ENCODE measurements at regions not wholly inside any gene's neighbourhood (a gene's known extent, or its start where the extent isn't known, plus 50 kb on each side); places are given as distances from the start of the nearest gene placed in this dataset.

- ATAC-seq (ENCODE audit: insufficient read depth, low FRiP score) (no peak), DNase-seq (no peak)
- H3K4me1 ChIP-seq (ENCODE audit: control insufficient read depth in 5 of 5, insufficient read depth in 5 of 5, low read length in 5 of 5) = no peaks in the 10 kb centered on the region
- H3K9ac ChIP-seq (ENCODE audit: insufficient read depth in 1 of 2, low read length in 2 of 2) = no peak overlapping the region
- TF ChIP-seq CTCF (IDR thresholded peaks at IDR 0.05; ENCODE audit: control extremely low read depth, extremely low read depth) = no peak
- H3K27ac ChIP-seq (ENCODE audit: low read depth in 1 of 2, low read length in 1 of 2) = no peak overlapping the region
- H3K9me3 ChIP-seq (ENCODE audit: control insufficient read depth in 4 of 4, insufficient read depth in 3 of 4, low read length in 3 of 4) = no peaks in the 10 kb centered on the region
- H3K4me3 ChIP-seq = no peak overlapping the region
- 89 to 95% methylated on average over 5 of the region's 5 CpGs for WGBS, 2 donors
- H3K36me3 ChIP-seq (ENCODE audit: control insufficient read depth in 4 of 4, insufficient read depth in 4 of 4, low read length in 4 of 4) = no peaks in the 10 kb centered on the region
- H3K27me3 ChIP-seq (ENCODE audit: control insufficient read depth in 3 of 3, insufficient read depth in 3 of 3, low read length in 2 of 3) = no peaks in the 10 kb centered on the region
Measured at GRCh38 chr5:13179407-13180087, 764.9 kb downstream of the DNAH5 start.

GRCh38 chr5:13143630-13144029, 800.9 kb downstream of the DNAH5 start:
- H3K4me3 ChIP-seq = no peak overlapping the region
- no peaks in the 10 kb centered on the region for H3K36me3 ChIP-seq (ENCODE audit: control insufficient read depth in 4 of 4, insufficient read depth in 4 of 4, low read length in 4 of 4)
- H3K9me3 ChIP-seq (ENCODE audit: control insufficient read depth in 4 of 4, insufficient read depth in 3 of 4, low read length in 3 of 4) = peaks cover 0 to 2% (median 0%) of the 10 kb centered on the region in 4 donors
- ATAC-seq (ENCODE audit: insufficient read depth, low FRiP score) = no peak
- H3K9ac ChIP-seq (ENCODE audit: insufficient read depth in 1 of 2, low read length in 2 of 2) = no peak overlapping the region
- H3K27me3 ChIP-seq (ENCODE audit: control insufficient read depth in 3 of 3, insufficient read depth in 3 of 3, low read length in 2 of 3) = no peaks in the 10 kb centered on the region
- WGBS, 2 donors = 81% methylated on average over 1 of the region's 1 CpG
- no peaks in the 10 kb centered on the region for H3K4me1 ChIP-seq (ENCODE audit: control insufficient read depth in 5 of 5, insufficient read depth in 5 of 5, low read length in 5 of 5)
- no peak overlapping the region for H3K27ac ChIP-seq (ENCODE audit: low read depth in 1 of 2, low read length in 1 of 2)
- no peak for TF ChIP-seq CTCF (IDR thresholded peaks at IDR 0.05; ENCODE audit: control extremely low read depth, extremely low read depth)
- no peak for DNase-seq

- peaks cover 0 to 2% (median 0%) of the 10 kb centered on the region in 4 donors for H3K9me3 ChIP-seq (ENCODE audit: control insufficient read depth in 4 of 4, insufficient read depth in 3 of 4, low read length in 3 of 4)
- no peak overlapping the region for H3K27ac ChIP-seq (ENCODE audit: low read depth in 1 of 2, low read length in 1 of 2)
- H3K4me1 ChIP-seq (ENCODE audit: control insufficient read depth in 5 of 5, insufficient read depth in 5 of 5, low read length in 5 of 5) = no peaks in the 10 kb centered on the region
- DNase-seq (no peak), ATAC-seq (ENCODE audit: insufficient read depth, low FRiP score) (no peak)
- H3K4me3 ChIP-seq = no peak overlapping the region
- H3K36me3 ChIP-seq (ENCODE audit: control insufficient read depth in 4 of 4, insufficient read depth in 4 of 4, low read length in 4 of 4) = no peaks in the 10 kb centered on the region
- no peak overlapping the region for H3K9ac ChIP-seq (ENCODE audit: insufficient read depth in 1 of 2, low read length in 2 of 2)
- no peaks in the 10 kb centered on the region for H3K27me3 ChIP-seq (ENCODE audit: control insufficient read depth in 3 of 3, insufficient read depth in 3 of 3, low read length in 2 of 3)
- no peak for TF ChIP-seq CTCF (IDR thresholded peaks at IDR 0.05; ENCODE audit: control extremely low read depth, extremely low read depth)
Measured at GRCh38 chr5:13143214-13143613, 801.3 kb downstream of the DNAH5 start.

GRCh38 chr5:13133951-13134350, 810.5 kb downstream of the DNAH5 start:
- Histone ChIP-seq H3K27ac (ENCODE audit: low read depth in 1 of 2, low read length in 1 of 2) (no peak overlapping the region), H3K27me3 (ENCODE audit: control insufficient read depth in 3 of 3, insufficient read depth in 3 of 3, low read length in 2 of 3) (no peaks in the 10 kb centered on the region), H3K4me1 (ENCODE audit: control insufficient read depth in 5 of 5, insufficient read depth in 5 of 5, low read length in 5 of 5) (no peaks in the 10 kb centered on the region), H3K9ac (ENCODE audit: insufficient read depth in 1 of 2, low read length in 2 of 2) (no peak overlapping the region), H3K36me3 (ENCODE audit: control insufficient read depth in 4 of 4, insufficient read depth in 4 of 4, low read length in 4 of 4) (no peaks in the 10 kb centered on the region), H3K4me3 (no peak overlapping the region), H3K9me3 (ENCODE audit: control insufficient read depth in 4 of 4, insufficient read depth in 3 of 4, low read length in 3 of 4) (peaks cover 0 to 1% (median 0%) of the 10 kb centered on the region in 4 donors)
- DNase-seq (no peak), ATAC-seq (ENCODE audit: insufficient read depth, low FRiP score) (no peak)
- 87 to 89% methylated on average over 2 of the region's 2 CpGs for WGBS, 2 donors
- no peak for TF ChIP-seq CTCF (IDR thresholded peaks at IDR 0.05; ENCODE audit: control extremely low read depth, extremely low read depth)

Data from lung (tissue), 11 donors.